ENCODE measurements at regions not wholly inside any gene's neighbourhood (a gene's known extent, or its start where the extent isn't known, plus 50 kb on each side); places are given as distances from the start of the nearest gene placed in this dataset.

- H3K9me3 Mint-ChIP-seq (ENCODE audit: unreplicated experiment), result peaks cover 6% of the 10 kb centered on the region
- DNase-seq (ENCODE audit: extremely low spot score, unreplicated experiment), result no peak
- H3K27me3 Mint-ChIP-seq (ENCODE audit: unreplicated experiment), result no peaks in the 10 kb centered on the region
- H3K4me3 Mint-ChIP-seq (ENCODE audit: unreplicated experiment), result no peak overlapping the region
- no peak for TF ChIP-seq CTCF (IDR thresholded peaks at IDR 0.05)
- H3K27ac Mint-ChIP-seq (ENCODE audit: unreplicated experiment), result no peak overlapping the region
- H3K36me3 Mint-ChIP-seq (ENCODE audit: unreplicated experiment), result peaks cover 2% of the 10 kb centered on the region
- H3K4me1 Mint-ChIP-seq (ENCODE audit: unreplicated experiment), result peaks cover 15% of the 10 kb centered on the region
These were observed 459.7 kb downstream of the EBF1 start for GRCh38 chr5:158639881-158640592.

- no peak for DNase-seq (ENCODE audit: extremely low spot score, unreplicated experiment)
- Mint-ChIP-seq H3K9me3 (ENCODE audit: unreplicated experiment) (peaks cover 6% of the 10 kb centered on the region), H3K27me3 (ENCODE audit: unreplicated experiment) (no peaks in the 10 kb centered on the region), H3K4me1 (ENCODE audit: unreplicated experiment) (peaks cover 30% of the 10 kb centered on the region), H3K4me3 (ENCODE audit: unreplicated experiment) (no peak overlapping the region), H3K36me3 (ENCODE audit: unreplicated experiment) (peaks cover 2% of the 10 kb centered on the region), H3K27ac (ENCODE audit: unreplicated experiment) (no peak overlapping the region)
- no peak for TF ChIP-seq CTCF (IDR thresholded peaks at IDR 0.05)
These were observed 461.3 kb downstream of the EBF1 start for GRCh38 chr5:158638396-158638795.

DNA sequence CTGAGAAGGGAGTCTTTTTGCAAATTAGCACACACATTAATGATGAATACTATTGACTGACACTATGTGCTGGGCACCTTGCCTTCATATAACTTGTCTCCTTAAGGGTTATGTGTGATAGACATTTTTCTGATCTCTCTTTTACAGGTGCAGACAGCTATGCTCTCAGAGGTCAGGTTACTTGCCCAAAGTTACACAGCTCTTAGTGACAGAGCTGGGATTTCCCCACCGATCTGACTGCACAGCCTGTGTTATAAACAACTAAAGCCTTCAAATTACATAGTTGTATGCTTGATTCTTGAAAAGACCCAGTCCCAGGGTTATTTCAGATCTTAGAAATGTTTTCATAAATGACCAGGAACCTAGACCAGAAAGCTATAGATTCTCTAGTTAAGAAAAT lies 462.7 kb downstream of the EBF1 start:
- no peak for TF ChIP-seq CTCF (IDR thresholded peaks at IDR 0.05)
- Mint-ChIP-seq H3K4me1 (ENCODE audit: unreplicated experiment) (peaks cover 35% of the 10 kb centered on the region), H3K36me3 (ENCODE audit: unreplicated experiment) (peaks cover 2% of the 10 kb centered on the region)

GRCh38 chr5:158635565-158635964 lies 464.2 kb downstream of the EBF1 start:
- Mint-ChIP-seq H3K4me3 (ENCODE audit: unreplicated experiment) (no peak overlapping the region), H3K4me1 (ENCODE audit: unreplicated experiment) (peaks cover 35% of the 10 kb centered on the region)
- DNase-seq (ENCODE audit: extremely low spot score, unreplicated experiment), result no peak

More for the DNA sequence above, 462.7 kb downstream of the EBF1 start:
- no peak overlapping the region for H3K27ac Mint-ChIP-seq (ENCODE audit: unreplicated experiment)
- no peak for DNase-seq (ENCODE audit: extremely low spot score, unreplicated experiment)
- peaks cover 6% of the 10 kb centered on the region for H3K9me3 Mint-ChIP-seq (ENCODE audit: unreplicated experiment)
- H3K27me3 Mint-ChIP-seq (ENCODE audit: unreplicated experiment), result no peaks in the 10 kb centered on the region
- H3K4me3 Mint-ChIP-seq (ENCODE audit: unreplicated experiment), result no peak overlapping the region

More at GRCh38 chr5:158635565-158635964, 464.2 kb downstream of the EBF1 start:
- H3K36me3 Mint-ChIP-seq (ENCODE audit: unreplicated experiment), result peaks cover 2% of the 10 kb centered on the region
- no peaks in the 10 kb centered on the region for H3K27me3 Mint-ChIP-seq (ENCODE audit: unreplicated experiment)
- H3K9me3 Mint-ChIP-seq (ENCODE audit: unreplicated experiment), result peaks cover 10% of the 10 kb centered on the region
- H3K27ac Mint-ChIP-seq (ENCODE audit: unreplicated experiment), result no peak overlapping the region
- TF ChIP-seq CTCF (IDR thresholded peaks at IDR 0.05), result no peak
